ENCODE measurements at regions not wholly inside any gene's neighbourhood (a gene's known extent, or its start where the extent isn't known, plus 50 kb on each side); places are given as distances from the start of the nearest gene placed in this dataset.
A peak's percentile ranks its signal among the peaks of the same experiment; 100 is the strongest.
"Not testable (repeated sequence)": the region's sequence is repeated elsewhere in the genome, so short reads cannot be mapped to it uniquely, and the experiment has no call there.

DNA sequence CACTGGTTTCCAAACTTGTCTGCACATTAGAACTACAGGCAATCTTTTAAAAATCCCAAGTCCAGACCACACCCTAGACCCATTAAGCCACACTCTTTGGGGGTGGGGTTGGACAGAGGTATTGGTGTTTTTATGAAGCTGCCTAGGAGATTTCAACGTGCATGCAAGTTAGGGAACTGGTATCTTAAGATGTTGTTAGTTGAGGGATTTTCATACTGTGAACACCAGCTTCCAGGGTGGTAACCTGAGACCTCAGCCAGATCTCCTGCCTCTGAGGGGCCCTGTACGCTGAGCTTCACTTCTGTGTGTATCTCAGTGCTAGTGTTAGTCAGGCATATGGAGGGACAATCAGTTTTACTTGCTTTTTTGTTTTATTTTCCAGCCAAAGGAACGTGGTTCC is 138.0 kb downstream of the UTRN start:
- no peaks in the 10 kb centered on the region for H3K27me3 ChIP-seq

DNA sequence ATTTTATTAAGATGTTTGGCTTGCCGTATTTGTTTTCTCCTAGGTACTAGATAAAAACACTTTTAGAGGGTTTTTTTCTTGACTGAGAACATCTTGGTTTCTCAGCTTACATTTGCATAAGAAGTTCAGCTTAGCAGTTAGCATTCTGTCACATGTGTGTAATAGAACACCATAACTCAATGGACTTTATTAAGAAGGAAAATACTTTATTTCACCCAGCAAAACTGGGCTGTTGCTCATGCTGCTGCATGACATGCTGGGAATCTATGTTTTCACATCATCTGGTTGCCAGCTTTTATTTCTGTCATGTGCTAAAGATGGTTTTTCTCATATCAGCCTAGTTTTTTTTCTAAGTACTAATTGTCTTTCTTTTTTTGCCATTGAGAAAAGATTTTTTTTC is 144.6 kb downstream of the UTRN start:
- Histone ChIP-seq H3K9me3 (no peaks in the 10 kb centered on the region), H3K27ac (no peak overlapping the region), H3K36me3 (peaks cover 14 to 48% of the 10 kb centered on the region in 2 donors), H3K27me3 (no peaks in the 10 kb centered on the region), H3K4me1 (no peaks in the 10 kb centered on the region), H3K4me3 (no peak overlapping the region)
- TF ChIP-seq, protein P1, sequence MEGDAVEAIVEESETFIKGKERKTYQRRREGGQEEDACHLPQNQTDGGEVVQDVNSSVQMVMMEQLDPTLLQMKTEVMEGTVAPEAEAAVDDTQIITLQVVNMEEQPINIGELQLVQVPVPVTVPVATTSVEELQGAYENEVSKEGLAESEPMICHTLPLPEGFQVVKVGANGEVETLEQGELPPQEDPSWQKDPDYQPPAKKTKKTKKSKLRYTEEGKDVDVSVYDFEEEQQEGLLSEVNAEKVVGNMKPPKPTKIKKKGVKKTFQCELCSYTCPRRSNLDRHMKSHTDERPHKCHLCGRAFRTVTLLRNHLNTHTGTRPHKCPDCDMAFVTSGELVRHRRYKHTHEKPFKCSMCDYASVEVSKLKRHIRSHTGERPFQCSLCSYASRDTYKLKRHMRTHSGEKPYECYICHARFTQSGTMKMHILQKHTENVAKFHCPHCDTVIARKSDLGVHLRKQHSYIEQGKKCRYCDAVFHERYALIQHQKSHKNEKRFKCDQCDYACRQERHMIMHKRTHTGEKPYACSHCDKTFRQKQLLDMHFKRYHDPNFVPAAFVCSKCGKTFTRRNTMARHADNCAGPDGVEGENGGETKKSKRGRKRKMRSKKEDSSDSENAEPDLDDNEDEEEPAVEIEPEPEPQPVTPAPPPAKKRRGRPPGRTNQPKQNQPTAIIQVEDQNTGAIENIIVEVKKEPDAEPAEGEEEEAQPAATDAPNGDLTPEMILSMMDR (IDR thresholded peaks at IDR 0.05): no peak
- DNase-seq (ENCODE audit: low spot score in 2 of 2): no peak
- intact Hi-C loops (cut with DNase I): no loop called here

More for the DNA sequence above, 138.0 kb downstream of the UTRN start:
- peaks cover 20 to 33% of the 10 kb centered on the region in 2 donors for H3K36me3 ChIP-seq
- TF ChIP-seq, protein P1 (IDR thresholded peaks at IDR 0.05): no peak
- no peak for DNase-seq (ENCODE audit: low spot score in 2 of 2)
- H3K27ac ChIP-seq: no peak overlapping the region
- intact Hi-C loops (cut with DNase I): no loop called here
- H3K4me1 ChIP-seq: no peaks in the 10 kb centered on the region
- no peak overlapping the region for H3K4me3 ChIP-seq
- no peaks in the 10 kb centered on the region for H3K9me3 ChIP-seq

DNA sequence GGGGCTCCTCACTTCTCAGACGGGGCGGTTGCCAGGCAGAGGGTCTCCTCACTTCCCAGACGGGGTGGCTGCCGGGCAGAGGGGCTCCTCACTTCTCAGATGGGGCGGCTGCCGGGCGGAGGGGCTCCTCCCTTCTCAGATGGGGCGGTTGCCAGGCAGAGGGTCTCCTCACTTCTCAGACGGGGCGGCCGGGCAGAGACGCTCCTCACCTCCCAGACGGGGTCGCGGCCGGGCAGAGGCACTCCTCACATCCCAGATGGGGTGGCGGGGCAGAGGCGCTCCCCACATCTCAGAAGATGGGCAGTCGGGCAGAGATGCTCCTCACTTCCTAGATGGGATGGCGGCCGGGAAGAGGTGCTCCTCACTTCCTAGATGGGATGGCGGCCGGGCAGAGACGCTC is 148.3 kb downstream of the UTRN start:
- H3K36me3 ChIP-seq: peaks cover 18 to 45% of the 10 kb centered on the region in 2 donors

DNA sequence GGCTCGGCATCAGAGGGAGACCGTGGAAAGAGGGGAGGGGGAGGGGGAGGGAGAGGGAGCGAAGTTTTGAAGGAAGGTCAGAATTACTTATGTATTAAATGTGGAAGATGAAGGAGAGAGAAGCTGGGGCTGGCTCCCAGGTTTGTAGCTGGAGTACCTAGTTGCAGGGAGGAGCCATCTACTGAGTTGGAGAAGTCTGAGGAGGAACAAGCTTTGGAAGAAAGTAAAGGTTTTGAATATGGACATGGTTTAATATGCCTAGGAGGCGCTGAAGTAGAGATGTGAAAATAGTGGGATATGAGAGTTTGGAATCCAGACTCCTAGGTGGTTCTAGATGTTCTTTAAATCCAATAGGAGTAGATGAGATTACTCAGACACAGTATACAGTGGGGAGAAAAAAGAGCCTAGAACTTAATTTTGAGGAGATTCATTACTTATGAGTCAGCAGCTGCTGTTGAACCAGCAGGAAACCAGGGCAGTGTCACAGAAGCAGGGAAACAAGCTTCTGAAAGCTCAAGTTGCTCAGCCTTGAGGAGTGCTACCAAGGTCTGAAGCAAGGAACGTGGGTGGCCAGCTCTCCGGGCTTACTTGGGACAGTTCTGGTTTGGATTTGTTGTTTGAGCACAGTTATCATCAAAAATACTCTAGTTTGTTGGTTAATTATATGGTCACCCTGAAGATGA is 149.3 kb downstream of the UTRN start:
- peaks cover 24 to 47% of the 10 kb centered on the region in 2 donors for H3K36me3 ChIP-seq
- H3K27me3 ChIP-seq: no peaks in the 10 kb centered on the region
- intact Hi-C loops (cut with DNase I): loop anchor here (2.0 kb wide), 2 partner anchors 146 to 218 kb away; no protein-coding TSS in a partner anchor
- H3K4me3 ChIP-seq: no peak overlapping the region
- TF ChIP-seq, protein P1 (IDR thresholded peaks at IDR 0.05): no peak
- H3K4me1 ChIP-seq: peaks cover 0 to 4% of the 10 kb centered on the region in 2 donors
- no peaks in the 10 kb centered on the region for H3K9me3 ChIP-seq
- peak overlapping the region in 1 of 2 donors; percentile 62 for H3K27ac ChIP-seq
- DNase-seq (ENCODE audit: low spot score in 2 of 2): no peak

More for the DNA sequence above, 148.3 kb downstream of the UTRN start:
- H3K27me3 ChIP-seq; H3K9me3 ChIP-seq; DNase-seq (ENCODE audit: low spot score in 2 of 2); H3K27ac ChIP-seq; H3K4me1 ChIP-seq; H3K4me3 ChIP-seq; intact Hi-C loops (cut with DNase I): not testable (repeated sequence)

DNA sequence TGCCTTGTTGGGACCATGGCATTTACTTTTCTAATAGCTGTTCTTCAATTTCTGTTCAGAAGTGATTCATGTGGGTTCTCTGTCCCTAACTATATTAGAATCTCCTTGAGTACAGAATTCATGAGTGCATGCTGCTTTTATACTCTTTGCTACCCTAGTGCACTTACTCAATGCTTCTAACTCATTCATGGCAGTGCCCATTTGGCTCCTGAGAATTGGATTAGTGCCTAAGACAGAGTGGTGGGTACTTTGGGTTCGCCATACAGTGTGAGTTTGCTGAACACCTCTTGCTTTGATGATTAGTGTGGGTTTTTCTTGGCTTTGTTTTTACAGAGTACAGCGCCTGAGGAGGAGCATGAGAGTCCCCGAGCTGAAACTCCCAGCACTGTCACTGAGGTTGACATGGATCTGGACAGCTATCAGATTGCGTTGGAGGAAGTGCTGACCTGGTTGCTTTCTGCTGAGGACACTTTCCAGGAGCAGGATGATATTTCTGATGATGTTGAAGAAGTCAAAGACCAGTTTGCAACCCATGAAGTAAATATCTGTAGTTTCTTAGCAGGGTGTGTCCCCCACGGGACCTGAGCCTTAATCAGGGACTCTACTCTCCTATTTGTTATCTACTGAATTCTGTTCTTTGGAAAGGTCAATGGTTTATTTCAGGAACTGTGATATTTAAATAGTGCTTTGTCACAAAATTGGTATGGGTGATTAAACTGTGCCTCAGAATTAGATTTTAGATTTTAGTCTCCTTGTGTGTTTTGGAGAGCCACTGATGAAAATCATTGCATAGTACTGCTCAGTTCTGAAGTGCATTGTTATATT is 150.7 kb downstream of the UTRN start:
- H3K4me3 ChIP-seq: no peak overlapping the region
- no peaks in the 10 kb centered on the region for H3K9me3 ChIP-seq
- no peaks in the 10 kb centered on the region for H3K27me3 ChIP-seq
- TF ChIP-seq, protein P1 (IDR thresholded peaks at IDR 0.05): no peak
- H3K36me3 ChIP-seq: peaks cover 36 to 51% of the 10 kb centered on the region in 2 donors
- DNase-seq (ENCODE audit: low spot score in 2 of 2): no peak
- intact Hi-C loops (cut with DNase I): loop anchor here (2.0 kb wide), 2 partner anchors 147 to 219 kb away; no protein-coding TSS in a partner anchor
- H3K27ac ChIP-seq: peak overlapping the region in 1 of 2 donors; percentile 62
- H3K4me1 ChIP-seq: peaks cover 0 to 4% of the 10 kb centered on the region in 2 donors

DNA sequence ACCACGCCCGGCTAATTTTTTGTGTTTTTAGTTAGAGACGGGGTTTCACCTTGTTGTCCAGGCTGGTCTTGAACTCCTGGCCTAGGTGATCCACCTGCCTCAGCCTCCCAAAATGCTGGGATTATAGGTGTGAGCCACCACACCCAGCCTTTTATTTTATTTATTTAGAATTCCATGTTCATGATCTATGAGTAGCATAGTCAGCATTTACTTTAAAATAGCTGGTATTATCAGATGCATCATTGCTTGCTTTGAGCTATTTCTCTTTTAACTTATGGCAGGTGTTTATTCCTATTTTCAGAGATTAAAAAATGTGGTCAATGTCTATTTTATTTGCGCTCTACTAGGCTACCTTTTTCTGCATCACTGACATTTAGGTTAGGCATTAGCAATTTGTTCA is 152.0 kb downstream of the UTRN start:
- intact Hi-C loops (cut with DNase I): no loop called here
- TF ChIP-seq, protein P1 (IDR thresholded peaks at IDR 0.05): no peak
- H3K27me3 ChIP-seq: no peaks in the 10 kb centered on the region
- no peaks in the 10 kb centered on the region for H3K9me3 ChIP-seq
- H3K36me3 ChIP-seq: peaks cover 47 to 55% of the 10 kb centered on the region in 2 donors
- no peak for DNase-seq (ENCODE audit: low spot score in 2 of 2)
- no peak overlapping the region for H3K4me3 ChIP-seq
- no peak overlapping the region for H3K27ac ChIP-seq
- H3K4me1 ChIP-seq: peaks cover 0 to 4% of the 10 kb centered on the region in 2 donors

All from ascending aorta (tissue), 2 donors.